ENCODE measurements at regions not wholly inside any gene's neighbourhood (a gene's known extent, or its start where the extent isn't known, plus 50 kb on each side); places are given as distances from the start of the nearest gene placed in this dataset.

DNA sequence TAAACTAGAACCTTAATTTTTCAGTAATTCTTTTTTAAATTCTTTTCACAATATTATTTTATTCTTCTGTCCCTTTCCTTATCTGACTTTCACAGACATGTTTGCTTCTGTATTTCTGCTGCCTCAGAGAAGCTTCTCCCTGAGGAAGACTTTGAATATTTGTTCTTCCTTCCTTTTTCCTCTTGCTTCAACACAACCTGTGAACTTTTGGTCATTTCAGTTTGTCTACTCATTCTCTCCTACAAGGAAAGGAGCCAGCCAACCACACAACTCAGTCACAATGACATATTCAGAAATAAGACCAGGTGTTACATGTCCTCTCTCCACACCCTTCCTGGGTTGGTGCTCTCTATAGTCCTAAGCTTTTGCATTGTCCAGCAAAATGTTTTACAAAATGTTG, 310.4 kb downstream of the TFAP2B start:
- no peaks in the 10 kb centered on the region for H3K27me3 ChIP-seq (ENCODE audit: control insufficient read depth, insufficient read depth, low read length)
- POLR2A ChIA-PET: no interaction called here
- H3K9me3 ChIP-seq (ENCODE audit: control insufficient read depth, insufficient read depth, low read length): no peaks in the 10 kb centered on the region
- H3K4me3 ChIP-seq (ENCODE audit: low read depth, low read length): no peak overlapping the region
- no peak overlapping the region for H3K27ac ChIP-seq (ENCODE audit: low read depth, low read length)
- TF ChIP-seq CTCF (IDR thresholded peaks at IDR 0.05; ENCODE audit: low read depth, low read length): no peak
- CTCF ChIA-PET: no interaction called here
- no peak for DNase-seq (ENCODE audit: low read depth, low spot score)

DNA sequence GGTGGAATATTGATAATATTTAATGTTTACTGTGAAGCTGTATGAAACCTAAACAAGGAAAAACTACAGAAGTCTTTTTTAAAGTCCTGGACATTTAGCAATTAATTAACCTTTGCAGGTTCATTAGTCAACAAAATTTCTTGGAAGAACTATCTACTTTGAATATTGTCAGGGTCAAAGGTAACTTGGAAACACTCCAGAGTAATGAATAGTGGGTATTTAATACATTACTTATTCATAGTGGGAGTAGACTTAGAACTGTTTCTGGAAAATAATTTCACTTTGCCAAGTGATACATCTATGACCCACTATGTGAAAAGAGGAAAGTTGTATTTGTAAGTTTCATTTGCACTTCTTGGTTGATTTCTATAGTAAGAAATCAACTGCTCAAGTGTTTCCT, 319.1 kb downstream of the TFAP2B start:
- CTCF ChIA-PET: no interaction called here
- Histone ChIP-seq H3K4me3 (ENCODE audit: low read depth, low read length) (no peak overlapping the region), H3K9me3 (ENCODE audit: control insufficient read depth, insufficient read depth, low read length) (peaks cover 15% of the 10 kb centered on the region; the same call in 1 of the 2 replicates), H3K27me3 (ENCODE audit: control insufficient read depth, insufficient read depth, low read length) (no peaks in the 10 kb centered on the region), H3K27ac (ENCODE audit: low read depth, low read length) (no peak overlapping the region)
- POLR2A ChIA-PET: no interaction called here
- TF ChIP-seq CTCF (IDR thresholded peaks at IDR 0.05; ENCODE audit: low read depth, low read length): no peak
- DNase-seq (ENCODE audit: low read depth, low spot score): no peak

DNA sequence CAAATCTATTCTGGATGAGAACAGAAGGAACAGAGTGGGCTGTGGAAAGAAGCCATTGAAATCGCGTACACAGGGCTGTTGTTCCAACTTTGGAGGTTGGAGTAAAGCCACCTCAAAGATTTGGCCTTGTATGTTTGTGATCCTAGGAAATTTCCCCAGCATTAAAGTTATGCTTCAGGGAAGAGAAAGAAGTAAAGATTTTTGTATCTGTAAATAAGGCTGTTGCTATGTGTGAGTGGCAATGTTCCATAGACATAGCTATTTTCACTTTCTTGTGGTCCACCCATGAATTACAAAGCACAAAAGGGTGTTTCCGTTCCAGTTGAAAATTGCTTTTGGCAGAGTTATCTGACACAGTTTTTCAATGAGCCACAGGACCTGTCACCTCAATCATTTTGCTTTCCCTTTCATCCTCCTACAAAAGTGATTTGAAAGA, 321.3 kb downstream of the TFAP2B start:
- POLR2A ChIA-PET: no interaction called here
- no peak for TF ChIP-seq CTCF (IDR thresholded peaks at IDR 0.05; ENCODE audit: low read depth, low read length)
- DNase-seq (ENCODE audit: low read depth, low spot score): no peak
- CTCF ChIA-PET: no interaction called here
- H3K4me3 ChIP-seq (ENCODE audit: low read depth, low read length): no peak overlapping the region
- H3K9me3 ChIP-seq (ENCODE audit: control insufficient read depth, insufficient read depth, low read length): peaks cover 15% of the 10 kb centered on the region; the same call in 1 of the 2 replicates
- H3K27ac ChIP-seq (ENCODE audit: low read depth, low read length): no peak overlapping the region
- no peaks in the 10 kb centered on the region for H3K27me3 ChIP-seq (ENCODE audit: control insufficient read depth, insufficient read depth, low read length)

DNA sequence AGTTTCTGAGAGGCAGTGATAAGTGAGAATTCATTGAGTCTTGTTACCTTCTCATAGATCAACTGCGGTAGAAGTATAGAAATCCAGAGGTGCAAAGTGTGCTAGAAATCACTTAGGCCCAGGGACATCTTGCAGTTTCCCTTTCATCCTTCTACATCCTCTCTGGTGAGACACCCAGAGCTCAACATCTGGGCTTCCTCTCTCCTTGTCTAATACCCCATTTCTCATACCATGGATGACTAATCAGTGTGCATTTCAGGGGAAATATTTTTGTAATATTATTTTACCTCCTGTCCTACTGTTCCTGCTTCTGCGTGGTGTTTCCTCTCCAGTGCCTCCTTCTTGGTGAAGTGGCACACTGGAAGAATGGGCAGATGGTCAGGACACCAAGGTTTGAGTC, 322.4 kb downstream of the TFAP2B start:
- DNase-seq (ENCODE audit: low read depth, low spot score): no peak
- POLR2A ChIA-PET: no interaction called here
- no peak overlapping the region for H3K27ac ChIP-seq (ENCODE audit: low read depth, low read length)
- no peaks in the 10 kb centered on the region for H3K27me3 ChIP-seq (ENCODE audit: control insufficient read depth, insufficient read depth, low read length)
- no peak for TF ChIP-seq CTCF (IDR thresholded peaks at IDR 0.05; ENCODE audit: low read depth, low read length)
- CTCF ChIA-PET: no interaction called here
- H3K9me3 ChIP-seq (ENCODE audit: control insufficient read depth, insufficient read depth, low read length): peaks cover 10% of the 10 kb centered on the region; the same call in 1 of the 2 replicates
- H3K4me3 ChIP-seq (ENCODE audit: low read depth, low read length): no peak overlapping the region

DNA sequence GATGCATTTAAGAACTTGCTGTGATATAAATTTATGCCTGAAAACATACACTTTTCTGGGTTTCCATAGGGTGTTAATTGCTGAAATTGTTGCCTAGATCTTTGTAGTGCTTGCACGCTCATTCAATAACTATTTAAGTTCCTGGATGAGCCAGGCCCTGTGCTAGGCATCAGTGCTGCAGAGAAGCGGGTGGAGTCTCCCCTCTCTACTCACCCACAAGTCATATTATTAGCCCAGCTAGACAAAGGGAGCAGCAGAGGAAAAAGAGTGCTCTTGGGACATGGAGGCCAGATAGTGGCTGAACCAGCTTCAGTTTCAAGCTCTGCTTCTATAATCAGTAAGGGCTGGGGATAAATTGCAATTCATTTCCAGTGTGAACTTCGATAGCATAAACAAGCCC, 329.1 kb downstream of the TFAP2B start:
- POLR2A ChIA-PET: no interaction called here
- Histone ChIP-seq H3K9me3 (ENCODE audit: control insufficient read depth, insufficient read depth, low read length) (no peaks in the 10 kb centered on the region; the same call in none of the 2 replicates), H3K4me3 (ENCODE audit: low read depth, low read length) (no peak overlapping the region), H3K27ac (ENCODE audit: low read depth, low read length) (no peak overlapping the region), H3K27me3 (ENCODE audit: control insufficient read depth, insufficient read depth, low read length) (no peaks in the 10 kb centered on the region)
- no peak for TF ChIP-seq CTCF (IDR thresholded peaks at IDR 0.05; ENCODE audit: low read depth, low read length)
- no peak for DNase-seq (ENCODE audit: low read depth, low spot score)
- CTCF ChIA-PET: no interaction called here

Measured in AG04450 (cell line).